HG03520 (cell line): ENCODE measurements at regions not wholly inside any gene's neighbourhood (a gene's known extent, or its start where the extent isn't known, plus 50 kb on each side); places are given as distances from the start of the nearest gene placed in this dataset.
"Not testable (repeated sequence)": the region's sequence is repeated elsewhere in the genome, so short reads cannot be mapped to it uniquely, and the experiment has no call there.

Experiments used
- ATAC-seq: cut with Tn5 transposase; IDR thresholded peaks from one replicate; pipeline ENCODE4 v1.9.1; 2021; ENCODE audit warnings: mild to moderate bottlenecking, moderate library complexity; ENCODE audit not compliant: unreplicated experiment

DNA sequence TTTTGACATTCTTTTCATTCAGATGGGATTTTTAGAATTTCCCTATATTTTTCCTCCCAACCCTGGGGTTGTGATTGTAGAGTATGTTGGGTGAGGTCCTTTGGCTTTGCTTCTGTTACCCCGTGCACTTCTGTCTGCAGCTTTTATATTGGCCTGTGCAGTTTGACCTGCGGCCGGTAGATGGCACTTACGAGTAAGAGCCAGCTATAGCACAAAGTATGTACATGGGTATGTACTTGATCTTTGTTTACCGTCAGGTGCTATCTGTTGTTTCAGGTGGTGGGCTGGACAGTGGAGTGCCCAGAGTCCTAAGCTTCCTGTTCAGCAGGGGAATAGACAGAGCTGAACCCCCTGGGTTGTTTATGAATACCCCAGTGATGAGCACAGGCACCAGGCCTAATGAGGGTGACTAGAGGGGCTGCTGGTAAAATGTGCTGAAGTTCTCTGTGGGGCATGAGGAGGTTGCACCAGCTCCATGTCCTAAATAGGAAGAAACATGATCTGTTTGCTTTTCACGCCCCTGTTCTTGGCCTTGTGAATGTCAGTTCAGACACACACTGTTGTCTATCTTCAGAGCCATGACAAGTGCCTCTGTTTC lies 58.9 kb upstream of the THUMPD2 start:
- ATAC-seq = peak; percentile 92

DNA sequence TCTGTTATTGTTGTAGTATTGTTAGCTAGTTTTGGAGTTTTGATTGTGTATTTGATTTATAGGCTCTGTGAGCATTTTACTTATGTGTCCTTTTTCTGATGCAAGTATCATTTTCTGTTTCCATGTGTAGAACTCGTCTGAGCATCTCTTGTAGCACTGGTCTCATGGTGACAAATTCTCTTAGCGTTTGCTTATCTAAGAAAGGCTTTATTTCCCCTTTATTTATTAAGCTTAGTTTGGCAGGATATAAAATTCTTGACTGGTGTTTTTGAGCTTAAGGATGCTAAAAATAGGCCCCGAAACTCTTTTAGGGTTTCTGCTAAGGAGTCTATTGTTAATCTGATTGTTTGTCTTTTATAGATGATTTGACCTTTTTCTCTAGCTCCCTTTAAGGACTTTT lies 57.6 kb upstream of the THUMPD2 start:
- ATAC-seq = no peak

DNA sequence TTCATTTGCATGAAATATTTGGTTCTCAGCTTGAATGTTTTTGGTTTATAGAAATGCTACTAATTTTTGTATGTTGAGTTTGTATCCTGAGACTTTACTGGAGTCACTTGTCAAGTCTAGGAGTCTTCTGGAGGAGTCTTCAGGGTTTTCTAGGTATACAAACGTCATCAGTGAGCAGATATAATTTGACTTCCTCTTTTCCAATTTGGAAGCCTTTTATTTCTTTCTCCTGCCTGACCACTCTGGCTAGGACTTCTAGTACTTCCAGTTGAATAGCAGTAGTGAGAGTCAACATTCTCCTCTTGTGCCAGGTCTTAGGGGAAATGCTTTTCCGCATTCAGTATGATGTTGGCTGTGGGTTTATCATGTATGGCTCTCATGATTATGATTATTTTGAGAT lies 55.4 kb upstream of the THUMPD2 start:
- no peak for ATAC-seq

GRCh38 chr2:39830610-39831009 lies 51.6 kb upstream of the THUMPD2 start:
- ATAC-seq = not testable (repeated sequence)
